ENCODE measurements at regions not wholly inside any gene's neighbourhood (a gene's known extent, or its start where the extent isn't known, plus 50 kb on each side); places are given as distances from the start of the nearest gene placed in this dataset.

GRCh38 chr3:193816028-193816395, 223.0 kb downstream of the OPA1 start:
- TF ChIP-seq POLR2AphosphoS5 (IDR thresholded peaks at IDR 0.05; ENCODE audit: low read depth) (no peak), CTCF (conservative IDR thresholded peaks at IDR 0.05; ENCODE audit: low read depth in 2 of 2) (no peak), EZH2 (IDR thresholded peaks at IDR 0.05; ENCODE audit: low read depth, unreplicated experiment) (no peak)
